GM12891 (cell line): ENCODE measurements at regions not wholly inside any gene's neighbourhood (a gene's known extent, or its start where the extent isn't known, plus 50 kb on each side); places are given as distances from the start of the nearest gene placed in this dataset.

ENCODE experiments used
- PAX5 ChIP-seq: IDR thresholded peaks from 2 replicates; pipeline ENCODE4 v1.6.1; 2011; ENCODE audit warnings: low read length, moderate library complexity, mild to moderate bottlenecking; ENCODE audit not compliant: insufficient read depth, severe bottlenecking
- POLR2A ChIP-seq: IDR thresholded peaks from 2 replicates; pipeline ENCODE4 v1.6.1; 2011; ENCODE audit warnings: low read depth, low read length, control low read depth
- POLR2AphosphoS5 ChIP-seq: IDR thresholded peaks from 2 replicates; pipeline ENCODE4 v1.6.1; 2011; ENCODE audit warnings: low read depth, low read length, control low read depth
- SPI1 ChIP-seq: IDR thresholded peaks from 2 replicates; pipeline ENCODE4 v1.6.1; 2011; ENCODE audit warnings: low read depth, low read length, control low read depth
- TAF1 ChIP-seq: IDR thresholded peaks from 2 replicates; pipeline ENCODE4 v1.6.1; 2011; ENCODE audit warnings: low read depth, low read length, control low read depth

- TF ChIP-seq POLR2AphosphoS5 (no peak), POLR2A (no peak), PAX5 (no peak), TAF1 (no peak), SPI1 (no peak)
Measured at GRCh38 chr13:91058066-91058465, 289.4 kb upstream of the MIR17HG start.
